ENCODE measurements at regions not wholly inside any gene's neighbourhood (a gene's known extent, or its start where the extent isn't known, plus 50 kb on each side); places are given as distances from the start of the nearest gene placed in this dataset.
"Not testable (repeated sequence)": the region's sequence is repeated elsewhere in the genome, so short reads cannot be mapped to it uniquely, and the experiment has no call there.

GRCh38 chr1:16796625-16797046 is 56.3 kb downstream of the RNU1-4 start:
- not testable (repeated sequence) for TF ChIP-seq CTCF, POLR2A (IDR thresholded peaks at IDR 0.05)

Measured in heart left ventricle (tissue), 13 donors.